VCaP (cell line): ENCODE measurements at regions not wholly inside any gene's neighbourhood (a gene's known extent, or its start where the extent isn't known, plus 50 kb on each side); places are given as distances from the start of the nearest gene placed in this dataset.

ENCODE experiments used
- H3K27ac ChIP-seq: fragments of 450-650 bp; 2 replicates; pipeline ENCODE4 v1.5.1; 2017
- TF ChIP-seq, protein P1 (sequence below): fragments of 450-650 bp; conservative IDR thresholded peaks from 2 replicates; pipeline ENCODE4 v1.5.1; 2017; ENCODE audit warnings: mild to moderate bottlenecking, moderate library complexity

- TF ChIP-seq, protein P1, sequence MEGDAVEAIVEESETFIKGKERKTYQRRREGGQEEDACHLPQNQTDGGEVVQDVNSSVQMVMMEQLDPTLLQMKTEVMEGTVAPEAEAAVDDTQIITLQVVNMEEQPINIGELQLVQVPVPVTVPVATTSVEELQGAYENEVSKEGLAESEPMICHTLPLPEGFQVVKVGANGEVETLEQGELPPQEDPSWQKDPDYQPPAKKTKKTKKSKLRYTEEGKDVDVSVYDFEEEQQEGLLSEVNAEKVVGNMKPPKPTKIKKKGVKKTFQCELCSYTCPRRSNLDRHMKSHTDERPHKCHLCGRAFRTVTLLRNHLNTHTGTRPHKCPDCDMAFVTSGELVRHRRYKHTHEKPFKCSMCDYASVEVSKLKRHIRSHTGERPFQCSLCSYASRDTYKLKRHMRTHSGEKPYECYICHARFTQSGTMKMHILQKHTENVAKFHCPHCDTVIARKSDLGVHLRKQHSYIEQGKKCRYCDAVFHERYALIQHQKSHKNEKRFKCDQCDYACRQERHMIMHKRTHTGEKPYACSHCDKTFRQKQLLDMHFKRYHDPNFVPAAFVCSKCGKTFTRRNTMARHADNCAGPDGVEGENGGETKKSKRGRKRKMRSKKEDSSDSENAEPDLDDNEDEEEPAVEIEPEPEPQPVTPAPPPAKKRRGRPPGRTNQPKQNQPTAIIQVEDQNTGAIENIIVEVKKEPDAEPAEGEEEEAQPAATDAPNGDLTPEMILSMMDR, result no peak
- H3K27ac ChIP-seq, result no peak overlapping the region
Measured at GRCh38 chr19:28608292-28608691, 604.7 kb downstream of the UQCRFS1 start.

GRCh38 chr19:28607066-28607583, 605.8 kb downstream of the UQCRFS1 start:
- TF ChIP-seq, protein P1, result no peak
- no peak overlapping the region for H3K27ac ChIP-seq

DNA sequence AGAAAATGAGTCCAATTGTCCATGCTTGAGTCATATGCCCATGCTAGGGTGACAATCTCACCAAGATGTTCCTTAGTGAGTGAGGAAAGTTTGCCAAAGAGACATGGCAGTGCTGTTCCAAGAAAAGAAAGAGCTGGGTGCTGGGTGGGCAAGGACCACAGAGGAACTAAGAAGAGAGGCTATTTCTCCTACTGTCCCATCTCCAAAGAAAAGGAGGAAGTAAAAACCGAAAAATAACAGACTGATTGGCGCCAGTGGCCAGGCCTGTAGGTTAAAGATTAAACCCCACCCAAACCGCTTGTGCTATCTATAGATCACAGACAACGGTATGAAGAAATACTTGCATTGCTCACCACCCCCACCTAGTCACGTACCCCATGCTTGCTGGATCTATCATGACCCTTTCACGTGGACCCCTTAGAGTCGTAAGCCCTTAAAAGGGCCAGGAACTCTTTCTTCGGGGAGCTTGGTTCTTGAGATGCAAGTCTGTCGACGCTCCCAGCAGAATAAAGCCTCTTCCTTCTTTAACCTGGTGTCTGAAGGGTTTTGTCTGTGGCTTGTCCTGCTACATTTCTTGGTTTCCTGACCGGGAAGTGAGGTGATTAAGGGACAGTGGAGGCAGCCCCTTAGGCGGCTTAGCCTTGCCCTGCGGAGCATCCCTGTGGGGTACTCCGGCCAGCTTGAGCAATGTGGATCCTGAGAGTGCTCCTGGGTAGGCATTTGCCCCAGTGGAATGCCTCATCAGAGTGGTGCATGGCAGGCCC, 606.5 kb downstream of the UQCRFS1 start:
- H3K27ac ChIP-seq, result no peak overlapping the region
- TF ChIP-seq, protein P1, result no peak

- no peak overlapping the region for H3K27ac ChIP-seq
- TF ChIP-seq, protein P1, result no peak
Measured at GRCh38 chr19:28605501-28606268, 607.3 kb downstream of the UQCRFS1 start.

GRCh38 chr19:28603453-28603852, 609.5 kb downstream of the UQCRFS1 start:
- TF ChIP-seq, protein P1, result no peak
- H3K27ac ChIP-seq, result no peak overlapping the region

DNA sequence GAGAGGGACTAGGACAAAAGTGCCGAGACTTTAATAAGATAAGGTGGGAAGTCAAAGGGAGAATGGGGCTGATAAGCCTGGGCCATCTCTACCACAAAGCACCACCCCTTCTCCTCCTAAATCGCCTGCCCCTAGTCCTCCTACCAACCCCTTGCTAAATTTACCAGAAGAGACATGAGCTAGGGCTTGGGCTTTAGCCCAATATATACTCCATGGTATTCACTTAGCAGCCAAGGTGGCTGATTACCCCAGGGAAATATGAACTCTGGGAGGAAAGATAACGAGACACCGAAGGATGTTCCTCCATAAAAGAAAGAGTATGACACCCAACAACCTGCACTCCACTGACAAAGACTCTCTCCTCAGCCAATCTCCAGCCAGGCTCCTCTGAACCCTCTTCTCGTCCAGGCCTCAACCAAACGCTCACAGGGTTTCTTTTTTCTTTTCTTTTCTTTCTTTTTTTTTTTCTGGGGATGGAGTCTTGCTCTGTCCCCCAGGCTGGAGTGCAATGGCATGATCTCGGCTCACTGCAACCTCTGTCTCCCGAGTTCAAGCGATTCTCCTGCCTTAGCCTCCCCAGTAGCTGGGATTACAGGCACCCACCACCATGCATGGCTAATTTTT, 610.2 kb downstream of the UQCRFS1 start:
- TF ChIP-seq, protein P1, result no peak
- H3K27ac ChIP-seq, result no peak overlapping the region

DNA sequence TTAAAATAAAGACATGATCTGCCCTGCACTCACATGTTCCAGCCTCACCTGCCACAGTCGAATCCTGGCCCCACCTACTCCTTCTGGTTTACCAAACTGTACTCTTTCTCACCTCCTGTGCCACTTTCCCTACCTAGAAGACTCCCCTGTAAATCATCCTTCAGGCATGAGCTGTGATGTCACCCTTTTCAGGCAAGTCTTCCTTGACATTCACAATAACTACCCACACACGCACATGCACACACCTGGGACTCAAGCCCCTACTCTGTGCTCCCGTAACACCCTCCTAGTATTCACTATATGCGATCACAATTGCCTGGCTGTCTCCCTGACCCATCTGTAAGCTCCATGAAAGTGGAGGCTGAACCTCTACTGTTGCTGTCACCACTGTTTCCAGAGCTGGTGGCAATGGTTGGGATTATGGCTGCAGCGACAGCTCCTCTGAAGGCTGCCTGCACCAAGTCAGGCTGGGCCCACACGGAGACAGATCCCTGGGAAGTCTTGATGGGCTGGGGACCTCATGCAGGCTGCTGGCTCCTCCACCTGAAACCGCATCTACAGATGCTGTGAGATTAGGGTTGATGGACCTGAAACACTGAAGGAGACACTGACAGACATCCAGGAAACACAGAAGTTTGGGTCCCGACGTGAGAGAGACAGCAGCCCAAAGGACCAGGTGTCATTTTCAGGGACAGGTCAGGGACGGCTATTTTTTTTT, 611.1 kb downstream of the UQCRFS1 start:
- no peak overlapping the region for H3K27ac ChIP-seq
- TF ChIP-seq, protein P1, result no peak
